Loucy (cell line): ENCODE measurements at regions not wholly inside any gene's neighbourhood (a gene's known extent, or its start where the extent isn't known, plus 50 kb on each side); places are given as distances from the start of the nearest gene placed in this dataset.

Experiments used
- CTCF ChIP-seq: fragments of 200-600 bp; sonication (generic); conservative IDR thresholded peaks from 2 replicates; pipeline ENCODE4 v1.5.1; 2014; ENCODE audit warnings: mild to moderate bottlenecking, antibody characterized with exemption, low read length
- EZH2phosphoT487 ChIP-seq: fragments of 200-600 bp; IDR thresholded peaks from 2 replicates; pipeline ENCODE4 v1.6.1; 2018; ENCODE audit warnings: antibody characterized with exemption, mild to moderate bottlenecking, moderate library complexity, borderline replicate concordance

DNA sequence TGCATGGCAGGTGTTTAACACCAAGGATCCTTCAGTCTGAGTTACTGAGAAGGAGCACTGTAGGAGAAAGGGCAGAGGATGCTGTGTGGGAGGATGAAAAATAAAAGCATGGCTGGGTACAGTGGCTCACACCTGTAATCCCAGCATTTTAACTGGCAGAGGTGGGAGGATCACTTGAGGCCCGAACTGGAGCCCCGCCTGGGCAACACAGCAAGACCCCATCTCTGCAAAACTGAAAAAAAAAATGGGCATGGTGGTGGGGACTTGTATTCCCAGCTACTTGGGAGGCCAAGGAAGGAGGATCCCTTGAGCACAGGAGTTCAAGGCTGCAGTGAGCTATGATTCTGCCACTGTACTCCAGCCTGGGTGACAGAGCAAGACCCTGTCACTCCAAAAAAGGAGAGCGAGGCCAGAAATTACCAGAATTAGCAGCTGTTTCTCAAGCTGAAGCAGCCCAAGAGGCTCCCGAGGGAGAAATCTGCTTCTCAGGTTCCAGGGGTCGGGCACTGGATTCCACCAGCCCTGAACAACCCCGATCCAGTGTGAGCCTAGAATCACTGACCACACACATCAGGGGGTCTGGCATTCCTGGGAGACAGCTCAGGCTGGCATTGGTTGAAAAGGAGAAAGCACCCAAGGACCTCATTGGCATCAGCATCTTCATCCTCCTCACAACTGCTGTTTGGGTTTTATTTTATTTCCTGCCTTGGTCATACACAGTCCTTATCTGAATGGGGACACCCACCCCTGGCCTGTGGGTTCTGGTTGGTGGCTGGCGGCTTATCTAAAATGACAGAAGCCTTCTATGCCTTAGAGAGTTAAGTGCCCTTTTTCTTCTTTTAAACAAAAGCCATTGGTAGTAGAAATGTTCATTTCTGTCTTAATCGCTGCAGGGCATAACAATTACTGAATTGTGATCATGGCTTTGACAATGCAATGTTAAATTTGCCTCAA lies 66.3 kb upstream of the TRIM2 start:
- TF ChIP-seq CTCF (no peak), EZH2phosphoT487 (no peak)
